Muscle of arm (tissue), 1 donor: ENCODE measurements at regions not wholly inside any gene's neighbourhood (a gene's known extent, or its start where the extent isn't known, plus 50 kb on each side); places are given as distances from the start of the nearest gene placed in this dataset.
"Not testable (repeated sequence)": the region's sequence is repeated elsewhere in the genome, so short reads cannot be mapped to it uniquely, and the experiment has no call there.

Source experiments
- DNase-seq: peaks from one replicate; pipeline ENCODE4 v3.0.0-alpha.2; 2013

DNA sequence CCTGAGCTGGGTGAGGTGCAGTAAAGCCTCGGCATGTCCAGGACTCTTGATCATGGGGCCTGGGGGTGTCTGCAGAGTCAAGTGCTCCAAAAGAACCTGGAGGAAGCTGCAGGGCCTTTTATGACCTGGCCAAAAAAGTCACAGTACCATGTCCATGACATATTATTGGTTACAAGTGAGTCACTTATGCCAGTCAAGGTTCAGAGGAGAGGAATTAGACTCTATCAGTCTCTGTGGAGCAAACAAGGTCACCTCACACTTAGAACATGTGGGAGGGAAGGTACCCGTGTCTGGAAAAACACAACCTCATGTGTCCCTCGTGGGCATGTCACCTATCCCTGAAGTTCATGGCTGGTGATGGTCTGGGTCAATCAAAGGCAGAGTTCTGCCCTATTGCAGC is 465.7 kb downstream of the FBXO15 start:
- no peak for DNase-seq

GRCh38 chr18:73681398-73681797 is 466.2 kb downstream of the FBXO15 start:
- DNase-seq, result no peak

- no peak for DNase-seq
Observed at GRCh38 chr18:73679941-73680712, 467.5 kb downstream of the FBXO15 start.

- no peak for DNase-seq
Observed at GRCh38 chr18:73677450-73677849, 470.2 kb downstream of the FBXO15 start.

DNA sequence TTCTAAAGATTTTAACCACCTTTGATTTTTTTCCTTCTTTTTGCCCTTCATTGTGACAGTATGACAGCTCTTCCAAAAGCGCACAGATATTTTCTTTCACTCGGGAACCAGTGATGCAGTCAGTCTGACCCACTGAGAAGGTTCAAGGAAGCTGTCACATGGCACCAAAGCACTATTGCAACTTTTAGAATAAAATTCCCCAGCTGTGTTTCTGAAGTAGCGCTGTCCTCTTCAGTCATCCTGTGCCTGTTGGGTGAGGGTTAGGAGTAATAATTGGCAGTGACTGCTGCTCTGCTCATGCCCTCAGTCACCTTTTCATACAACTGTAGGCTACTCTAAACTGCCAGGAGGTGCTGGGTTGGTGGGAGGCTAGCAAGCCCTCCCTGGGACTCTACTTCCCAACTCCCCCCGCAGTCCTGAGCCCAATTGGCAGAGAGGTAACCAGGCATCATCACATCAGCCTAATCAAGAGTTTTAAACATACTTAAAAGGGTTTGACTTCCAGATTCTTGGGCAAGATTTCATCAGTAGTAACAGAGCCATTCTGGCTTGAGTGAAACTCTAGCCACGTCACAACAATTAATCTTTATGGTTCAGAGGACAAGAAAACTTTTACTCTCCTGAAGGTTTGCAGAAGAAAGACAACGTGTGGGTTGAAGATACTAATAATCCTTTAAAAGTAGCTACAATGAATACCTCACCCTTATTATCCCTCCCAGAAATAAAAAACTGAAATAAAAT is 473.3 kb downstream of the FBXO15 start:
- DNase-seq, result no peak

DNA sequence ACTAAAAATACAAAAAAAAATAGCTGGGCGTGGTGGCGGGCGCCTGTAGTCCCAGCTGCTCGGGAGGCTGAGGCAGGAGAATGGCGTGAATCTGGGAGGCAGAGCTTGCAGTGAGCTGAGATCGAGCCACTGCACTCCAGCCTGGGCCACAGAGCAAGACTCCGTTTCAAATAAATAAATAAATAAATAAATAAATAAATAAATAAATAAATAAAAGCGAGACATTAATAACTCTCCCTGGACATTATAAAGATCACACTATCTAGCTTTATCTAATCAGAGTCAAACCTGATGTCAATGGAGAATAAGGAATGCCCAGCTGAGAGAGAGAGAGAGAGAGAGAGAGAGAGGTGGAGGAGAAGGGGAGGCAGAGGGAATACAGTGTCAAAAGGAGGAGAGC is 476.2 kb downstream of the FBXO15 start:
- not testable (repeated sequence) for DNase-seq

GRCh38 chr18:73670524-73670923 is 477.1 kb downstream of the FBXO15 start:
- DNase-seq, result no peak

GRCh38 chr18:73670039-73670438 is 477.6 kb downstream of the FBXO15 start:
- no peak for DNase-seq

DNA sequence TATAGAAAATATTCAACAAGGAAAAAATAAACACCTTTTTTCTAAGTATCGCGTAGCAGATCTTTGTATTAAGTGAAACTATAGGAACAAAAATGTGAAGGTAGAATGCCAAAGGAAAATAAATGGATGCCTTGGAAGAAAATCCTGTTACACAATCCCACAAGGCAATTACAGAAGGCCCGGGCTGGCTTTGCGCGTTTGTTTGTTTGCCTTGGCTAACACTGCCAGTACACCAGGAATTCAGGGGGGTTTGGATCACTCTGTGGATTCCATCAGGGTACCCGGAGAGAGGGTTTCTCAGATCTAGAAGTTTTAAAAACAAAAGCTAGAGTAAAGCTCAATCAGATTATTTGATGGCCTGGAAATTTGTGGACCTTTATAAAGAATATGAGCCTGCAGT is 478.3 kb downstream of the FBXO15 start:
- no peak for DNase-seq

DNA sequence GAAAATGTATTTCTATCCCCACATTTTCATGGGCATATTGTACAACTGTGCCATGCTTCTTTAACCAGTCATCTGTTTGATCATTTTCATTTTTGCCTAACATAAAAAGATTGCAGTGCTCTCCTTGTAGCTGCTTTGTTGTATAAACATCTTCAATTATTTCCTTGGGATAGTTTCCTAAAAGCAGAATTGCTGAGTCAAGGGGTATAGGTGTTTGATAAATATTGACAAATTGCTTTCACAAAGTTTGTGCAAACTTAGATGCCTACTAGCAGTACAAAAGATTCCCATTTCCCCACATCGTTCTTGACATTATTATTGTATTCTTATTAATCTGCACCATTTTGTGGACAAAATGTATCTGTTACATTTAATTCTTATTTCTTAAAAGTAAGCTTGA is 479.6 kb downstream of the FBXO15 start:
- no peak for DNase-seq

- DNase-seq, result no peak
Observed at GRCh38 chr18:73666772-73667171, 480.9 kb downstream of the FBXO15 start.

GRCh38 chr18:73664896-73665295 is 482.7 kb downstream of the FBXO15 start:
- DNase-seq, result no peak

- no peak for DNase-seq
Observed at GRCh38 chr18:73663581-73663980, 484.1 kb downstream of the FBXO15 start.

GRCh38 chr18:73662421-73662820 is 485.2 kb downstream of the FBXO15 start:
- DNase-seq, result no peak

- DNase-seq, result no peak
Observed at GRCh38 chr18:73660931-73661856, 486.4 kb downstream of the FBXO15 start.

DNA sequence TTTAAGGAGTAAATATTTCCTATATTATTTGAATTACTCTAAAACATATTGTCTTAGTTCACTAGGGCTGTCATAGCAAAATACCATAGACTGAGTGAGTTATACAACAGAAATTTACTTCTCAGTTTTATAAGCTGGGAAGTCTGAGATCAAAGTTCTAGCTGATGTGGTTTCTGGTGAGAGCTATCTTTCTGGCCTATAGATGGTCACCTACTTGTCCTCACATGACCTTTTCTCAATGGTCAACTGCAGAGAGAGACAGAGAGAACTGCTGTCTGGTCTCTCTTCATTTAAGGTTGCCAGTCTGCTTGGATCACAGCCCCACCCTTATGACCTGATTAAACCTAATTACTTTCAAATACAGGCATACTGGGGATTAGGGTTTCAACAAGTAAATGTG is 490.9 kb downstream of the FBXO15 start:
- no peak for DNase-seq

GRCh38 chr18:73653827-73654226 is 493.8 kb downstream of the FBXO15 start:
- no peak for DNase-seq

DNA sequence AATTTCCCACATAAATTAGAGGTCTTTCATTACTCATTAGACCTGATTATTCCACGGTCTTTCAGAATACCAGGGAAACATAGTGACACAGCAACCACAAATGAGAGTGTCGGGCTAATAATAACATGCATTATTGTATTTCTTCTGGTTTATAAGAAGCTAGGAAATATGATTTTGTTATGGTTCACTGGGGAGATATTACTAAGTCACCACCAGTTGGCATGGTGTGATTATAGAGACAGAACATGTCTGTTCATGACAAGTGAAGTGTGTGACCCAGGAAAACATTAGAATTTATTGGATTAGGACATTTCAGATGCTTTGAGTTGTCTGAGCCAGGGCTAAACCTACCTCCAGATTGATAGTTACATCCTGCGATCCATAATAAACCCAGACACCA is 494.4 kb downstream of the FBXO15 start:
- DNase-seq, result no peak

- no peak for DNase-seq
Observed at GRCh38 chr18:73647391-73647790, 500.2 kb downstream of the FBXO15 start.

DNA sequence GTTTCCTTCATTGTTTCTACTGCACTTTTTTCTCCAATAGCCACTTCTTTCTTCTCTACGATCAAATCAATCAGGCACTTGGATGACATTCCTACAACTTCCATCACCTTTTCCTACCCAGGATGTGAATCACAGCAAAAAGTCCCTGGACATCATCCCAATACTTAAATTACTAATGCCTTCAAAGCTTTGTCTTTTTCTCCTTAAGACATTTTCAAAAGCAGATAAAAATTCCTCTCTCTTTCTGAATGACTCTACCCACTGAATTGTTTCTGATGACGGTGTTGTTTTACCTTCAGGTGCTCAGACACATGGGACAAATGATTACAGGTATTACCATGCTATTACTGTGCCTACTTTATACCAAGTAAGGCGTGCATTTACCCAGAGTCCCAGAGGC is 500.9 kb downstream of the FBXO15 start:
- no peak for DNase-seq

- DNase-seq, result no peak
Observed at GRCh38 chr18:73646196-73646595, 501.4 kb downstream of the FBXO15 start.

GRCh38 chr18:73645160-73645715 is 502.4 kb downstream of the FBXO15 start:
- no peak for DNase-seq
